ENCODE measurements at regions not wholly inside any gene's neighbourhood (a gene's known extent, or its start where the extent isn't known, plus 50 kb on each side); places are given as distances from the start of the nearest gene placed in this dataset.

GRCh38 chr2:16368328-16368727 is 297.3 kb downstream of the CYRIA start:
- intact Hi-C loops (cut with micrococcal nuclease): no loop called here
- Histone ChIP-seq H3K4me3 (no peak overlapping the region), H3K4me1 (no peaks in the 10 kb centered on the region), H3K27me3 (ENCODE audit: low read depth) (no peaks in the 10 kb centered on the region), H3K27ac (replicated peaks) (no peak overlapping the region), H3K36me3 (no peaks in the 10 kb centered on the region), H3K9me3 (replicated peaks) (peaks cover 11% of the 10 kb centered on the region)
- TF ChIP-seq, protein P1, sequence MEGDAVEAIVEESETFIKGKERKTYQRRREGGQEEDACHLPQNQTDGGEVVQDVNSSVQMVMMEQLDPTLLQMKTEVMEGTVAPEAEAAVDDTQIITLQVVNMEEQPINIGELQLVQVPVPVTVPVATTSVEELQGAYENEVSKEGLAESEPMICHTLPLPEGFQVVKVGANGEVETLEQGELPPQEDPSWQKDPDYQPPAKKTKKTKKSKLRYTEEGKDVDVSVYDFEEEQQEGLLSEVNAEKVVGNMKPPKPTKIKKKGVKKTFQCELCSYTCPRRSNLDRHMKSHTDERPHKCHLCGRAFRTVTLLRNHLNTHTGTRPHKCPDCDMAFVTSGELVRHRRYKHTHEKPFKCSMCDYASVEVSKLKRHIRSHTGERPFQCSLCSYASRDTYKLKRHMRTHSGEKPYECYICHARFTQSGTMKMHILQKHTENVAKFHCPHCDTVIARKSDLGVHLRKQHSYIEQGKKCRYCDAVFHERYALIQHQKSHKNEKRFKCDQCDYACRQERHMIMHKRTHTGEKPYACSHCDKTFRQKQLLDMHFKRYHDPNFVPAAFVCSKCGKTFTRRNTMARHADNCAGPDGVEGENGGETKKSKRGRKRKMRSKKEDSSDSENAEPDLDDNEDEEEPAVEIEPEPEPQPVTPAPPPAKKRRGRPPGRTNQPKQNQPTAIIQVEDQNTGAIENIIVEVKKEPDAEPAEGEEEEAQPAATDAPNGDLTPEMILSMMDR (IDR thresholded peaks at IDR 0.05; ENCODE audit: borderline replicate concordance): no peak
- DNase-seq: no peak

DNA sequence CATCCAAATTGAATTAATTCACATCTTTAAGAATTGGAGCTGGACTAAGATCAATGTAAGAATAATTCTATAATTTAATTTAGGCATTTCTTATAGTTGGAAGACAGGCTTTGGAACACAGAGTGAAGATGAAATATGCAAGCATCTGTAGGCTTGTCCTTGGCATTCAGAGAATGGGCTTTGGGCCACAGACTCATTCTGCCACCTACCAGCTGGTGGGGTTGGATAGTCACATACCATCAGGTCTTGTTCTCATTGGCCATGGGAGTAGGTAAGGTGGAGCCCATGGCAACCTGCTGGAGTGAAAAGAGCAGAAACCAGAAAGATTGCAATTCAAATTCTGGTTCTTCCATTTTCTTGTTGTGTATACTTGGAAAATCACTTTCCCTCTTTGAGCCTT is 300.3 kb downstream of the CYRIA start:
- DNase-seq: no peak
- no peaks in the 10 kb centered on the region for H3K4me1 ChIP-seq
- no peak overlapping the region for H3K4me3 ChIP-seq
- no peaks in the 10 kb centered on the region for H3K27me3 ChIP-seq (ENCODE audit: low read depth)
- intact Hi-C loops (cut with micrococcal nuclease): no loop called here
- TF ChIP-seq, protein P1 (IDR thresholded peaks at IDR 0.05; ENCODE audit: borderline replicate concordance): no peak
- no peaks in the 10 kb centered on the region for H3K36me3 ChIP-seq
- H3K27ac ChIP-seq (replicated peaks): no peak overlapping the region
- no peaks in the 10 kb centered on the region for H3K9me3 ChIP-seq (replicated peaks)

DNA sequence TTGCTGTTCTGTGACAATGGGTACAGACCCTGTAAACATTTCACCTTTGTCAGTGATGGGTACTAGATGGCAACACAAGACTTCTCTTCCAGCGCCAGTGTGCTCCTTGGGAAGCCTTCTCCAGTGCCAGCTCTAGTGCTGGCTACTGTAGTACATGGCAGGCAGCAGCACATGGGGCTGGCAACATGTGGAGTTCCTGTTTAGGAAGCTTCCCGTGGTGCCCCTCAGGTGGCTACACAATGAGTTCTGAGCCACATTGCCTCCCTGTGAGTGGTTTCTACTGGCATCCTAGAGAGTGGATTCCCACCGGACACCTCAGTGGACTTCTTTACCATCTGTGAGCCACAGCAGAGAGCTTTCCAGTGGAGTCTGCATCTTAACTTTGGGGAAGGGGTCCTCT is 302.1 kb downstream of the CYRIA start:
- TF ChIP-seq, protein P1 (IDR thresholded peaks at IDR 0.05; ENCODE audit: borderline replicate concordance): no peak
- no peak for DNase-seq
- H3K4me3 ChIP-seq: no peak overlapping the region
- peaks cover 1% of the 10 kb centered on the region for H3K9me3 ChIP-seq (replicated peaks)
- intact Hi-C loops (cut with micrococcal nuclease): no loop called here
- H3K27ac ChIP-seq (replicated peaks): no peak overlapping the region
- no peaks in the 10 kb centered on the region for H3K36me3 ChIP-seq
- no peaks in the 10 kb centered on the region for H3K27me3 ChIP-seq (ENCODE audit: low read depth)
- no peaks in the 10 kb centered on the region for H3K4me1 ChIP-seq

GRCh38 chr2:16362611-16363010 is 303.0 kb downstream of the CYRIA start:
- H3K27me3 ChIP-seq (ENCODE audit: low read depth): no peaks in the 10 kb centered on the region
- H3K4me1 ChIP-seq: no peaks in the 10 kb centered on the region
- H3K27ac ChIP-seq (replicated peaks): no peak overlapping the region
- DNase-seq: no peak
- intact Hi-C loops (cut with micrococcal nuclease): no loop called here
- H3K36me3 ChIP-seq: no peaks in the 10 kb centered on the region
- TF ChIP-seq, protein P1 (IDR thresholded peaks at IDR 0.05; ENCODE audit: borderline replicate concordance): no peak
- H3K4me3 ChIP-seq: no peak overlapping the region
- H3K9me3 ChIP-seq (replicated peaks): peaks cover 11% of the 10 kb centered on the region

DNA sequence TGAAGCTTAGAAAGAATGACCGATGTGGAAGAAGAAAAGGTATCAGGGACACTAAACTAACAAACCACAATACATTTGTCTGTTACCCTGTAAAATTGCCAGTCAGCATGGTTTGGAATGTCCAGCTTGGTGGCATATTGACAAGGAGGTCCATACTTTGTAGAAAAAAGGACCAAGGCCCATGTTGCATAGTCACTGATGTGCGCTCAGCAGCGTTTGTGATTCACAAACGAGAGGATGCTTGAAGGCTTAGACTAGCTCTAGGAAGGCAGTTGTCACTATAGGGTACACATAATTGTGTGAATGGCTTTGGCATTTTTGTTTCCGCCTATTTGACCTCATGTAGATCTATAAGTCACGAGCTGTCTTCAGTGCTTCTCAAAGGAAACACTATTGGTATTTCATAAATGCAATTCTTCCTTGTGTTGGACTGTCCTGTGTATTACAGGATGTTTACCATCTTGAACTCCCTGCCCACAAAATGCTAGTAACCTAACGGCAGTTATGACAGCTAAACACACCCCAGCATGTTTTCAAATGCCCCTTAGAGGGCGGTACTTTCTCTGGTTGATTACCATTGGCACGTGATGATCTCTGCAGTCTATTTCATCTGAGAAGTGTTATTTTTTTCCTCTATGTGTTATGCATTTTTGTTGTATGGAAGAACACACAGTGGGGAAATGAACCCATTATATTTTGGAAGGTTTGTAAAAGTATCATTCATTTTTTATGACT is 304.2 kb downstream of the CYRIA start:
- H3K27me3 ChIP-seq (ENCODE audit: low read depth): no peaks in the 10 kb centered on the region
- TF ChIP-seq, protein P1 (IDR thresholded peaks at IDR 0.05; ENCODE audit: borderline replicate concordance): no peak
- intact Hi-C loops (cut with micrococcal nuclease): no loop called here
- H3K36me3 ChIP-seq: no peaks in the 10 kb centered on the region
- H3K4me1 ChIP-seq: no peaks in the 10 kb centered on the region
- DNase-seq: no peak
- no peak overlapping the region for H3K4me3 ChIP-seq
- no peak overlapping the region for H3K27ac ChIP-seq (replicated peaks)
- H3K9me3 ChIP-seq (replicated peaks): peaks cover 22% of the 10 kb centered on the region

Measured in left ventricle myocardium inferior (tissue), 1 donor.